GM12878 (cell line): ENCODE measurements at regions not wholly inside any gene's neighbourhood (a gene's known extent, or its start where the extent isn't known, plus 50 kb on each side); places are given as distances from the start of the nearest gene placed in this dataset.

Source experiments
- ATAC-seq: fragments of 200-7000 bp; cut with Tn5 transposase; 3 replicates; pipeline ENCODE4 v1.9.1; 2020; ENCODE audit warnings: mild to moderate bottlenecking, moderate library complexity
- BruUV-seq: library from RNA; stranded (reverse); fragments of 400-500 nt; replicated peaks from 2 replicates; lab custom pipeline; 2021; lab: Mats Ljungman, UMichigan
- CTCF ChIA-PET: fragments of 300-600 bp; sonication (Branson Sonifier 250); formaldehyde crosslinking; extraction: SDS; loops from one replicate; lab custom pipeline; 2021; ENCODE audit warnings: inconsistent platforms; lab: Yijun Ruan, JAX
- POLR2A ChIA-PET: fragments of 350-600 bp; formaldehyde crosslinking; extraction: SDS; loops from one replicate; lab custom pipeline; 2021; ENCODE audit warnings: inconsistent platforms; lab: Charles Lee
- RAD21 ChIA-PET: fragments of 300-600 bp; sonication (Branson Sonifier 250); formaldehyde crosslinking; loops from one replicate; lab custom pipeline; 2023; ENCODE audit warnings: antibody characterized with exemption; ENCODE audit not compliant: unreplicated experiment; lab: Charles Lee
- SMC1A ChIA-PET: fragments of 300-600 bp; sonication (Branson Sonifier 250); formaldehyde crosslinking; loops from one replicate; lab custom pipeline; 2023; ENCODE audit not compliant: unreplicated experiment, uncharacterized antibody; lab: Charles Lee
- DNase-seq: peaks from one replicate; pipeline ENCODE4 v3.0.0-alpha.2; 2011; ENCODE audit warnings: low read depth, low spot score
- FAIRE-seq: peaks from 3 replicates; lab custom pipeline; 2011; peaks lifted over from hg19 to GRCh38; lab: Jason Lieb, UNC
- H2AFZ ChIP-seq: 2 replicates; pipeline ENCODE4 v1.6.0; 2011; ENCODE audit warnings: low read depth, low read length, control low read depth; ENCODE audit not compliant: control insufficient read depth
- H3K27ac ChIP-seq: 2 replicates; pipeline ENCODE4 v1.5.1; 2011; ENCODE audit warnings: control low read depth; ENCODE audit not compliant: control insufficient read depth, insufficient read depth
- H3K27me3 ChIP-seq, 2 experiments: replicated peaks in 1 of 2; 2 replicates each; pipeline versions ENCODE4 v1.6.0 to v1.6.1; 2011; ENCODE audit warnings: low read length in 1 of 2; ENCODE audit not compliant: control insufficient read depth in 2 of 2, insufficient read depth in 2 of 2
- H3K36me3 ChIP-seq, 2 experiments: 2 replicates each; pipeline ENCODE4 v1.5.1; 2011; ENCODE audit warnings: low read length in 1 of 2; ENCODE audit not compliant: control insufficient read depth in 2 of 2, insufficient read depth in 2 of 2
- H3K4me1 ChIP-seq: 2 replicates; pipeline ENCODE4 v1.6.1; 2011; ENCODE audit warnings: mild to moderate bottlenecking, low read length, moderate library complexity, mixed read lengths; ENCODE audit not compliant: control insufficient read depth, insufficient read depth
- H3K4me2 ChIP-seq: 2 replicates; pipeline ENCODE4 v1.6.0; 2011; ENCODE audit warnings: control low read depth; ENCODE audit not compliant: control insufficient read depth, insufficient read depth
- H3K4me3 ChIP-seq: fragments of 200-600 bp; sonication (generic); 2 replicates; pipeline ENCODE4 v1.5.1; 2016
- H3K79me2 ChIP-seq: 2 replicates; pipeline ENCODE4 v1.6.0; 2011; ENCODE audit warnings: low read length; ENCODE audit not compliant: control insufficient read depth, insufficient read depth
- H3K9ac ChIP-seq: 2 replicates; pipeline ENCODE4 v1.8.0; 2011; ENCODE audit warnings: low read length, control low read depth, mixed read lengths; ENCODE audit not compliant: control insufficient read depth, insufficient read depth
- H3K9me3 ChIP-seq: replicated peaks from 3 replicates; pipeline ENCODE4 v1.5.1; 2011; ENCODE audit warnings: mild to moderate bottlenecking, low read length; ENCODE audit not compliant: control insufficient read depth, insufficient read depth
- H4K20me1 ChIP-seq: 2 replicates; pipeline ENCODE4 v1.6.0; 2011; ENCODE audit not compliant: control insufficient read depth, insufficient read depth
- ATF7 ChIP-seq: fragments of 450-650 bp; IDR thresholded peaks from 2 replicates; pipeline ENCODE4 v1.6.1; 2016; ENCODE audit warnings: low read depth, mild to moderate bottlenecking
- CEBPB ChIP-seq, 2 experiments: fragments of 150-350 bp in 1 of 2; IDR thresholded peaks; 2 replicates each; pipeline ENCODE4 v1.6.1; 2012 to 2014; ENCODE audit warnings: low read depth in 2 of 2, low read length in 2 of 2, borderline replicate concordance in 1 of 2, inconsistent platforms in 1 of 2
- CREB1 ChIP-seq: IDR thresholded peaks from 2 replicates; pipeline ENCODE4 v1.6.1; 2012; ENCODE audit warnings: low read depth, mild to moderate bottlenecking, inconsistent platforms
- EGR1 ChIP-seq, 2 experiments: IDR thresholded peaks; 1 replicate in 1 of 2; 2 replicates in 1 of 2; pipeline ENCODE4 v1.6.1; 2011 to 2012; ENCODE audit warnings: low read depth in 2 of 2, low read length in 2 of 2, borderline replicate concordance in 1 of 2, mild to moderate bottlenecking in 1 of 2, moderate library complexity in 1 of 2
- EP300 ChIP-seq, 2 experiments: fragments of 150-350 bp in 1 of 2; IDR thresholded peaks; 2 replicates each; pipeline ENCODE4 v1.6.1; 2011 to 2012; ENCODE audit warnings: low read depth in 2 of 2, low read length in 2 of 2, borderline replicate concordance in 1 of 2, improper control_type of control experiment in 1 of 2, inconsistent platforms in 1 of 2; ENCODE audit not compliant: control insufficient read depth in 1 of 2
- FOXM1 ChIP-seq: IDR thresholded peaks from 2 replicates; pipeline ENCODE4 v1.6.1; 2012; ENCODE audit warnings: low read depth, mild to moderate bottlenecking, inconsistent platforms, low read length, moderate library complexity
- GATAD2B ChIP-seq: fragments of 450-650 bp; conservative IDR thresholded peaks from 2 replicates; pipeline ENCODE4 v1.6.1; 2017; ENCODE audit warnings: low read depth, mild to moderate bottlenecking, moderate library complexity
- KAT2A ChIP-seq: conservative IDR thresholded peaks from 2 replicates; pipeline ENCODE4 v1.6.1; 2011; ENCODE audit warnings: low read depth, low read length; ENCODE audit not compliant: control insufficient read depth
- NFYB ChIP-seq: IDR thresholded peaks from 2 replicates; pipeline ENCODE4 v1.6.1; 2011; ENCODE audit warnings: low read depth, mild to moderate bottlenecking, low read length, improper control_type of control experiment, moderate library complexity; ENCODE audit not compliant: insufficient read depth
- RB1 ChIP-seq: fragments of 450-650 bp; formaldehyde crosslinking; IDR thresholded peaks from 2 replicates; pipeline ENCODE4 v1.6.1; 2017; ENCODE audit warnings: mild to moderate bottlenecking, borderline replicate concordance
- RBBP5 ChIP-seq: fragments of 200-600 bp; sonication (generic); conservative IDR thresholded peaks from 2 replicates; pipeline ENCODE4 v1.6.1; 2016
- YBX1 ChIP-seq: fragments of 450-650 bp; IDR thresholded peaks from 2 replicates; pipeline ENCODE4 v1.6.1; 2016; ENCODE audit warnings: antibody characterized with exemption
- ZNF217 ChIP-seq: fragments of 450-650 bp; IDR thresholded peaks from 2 replicates; pipeline ENCODE4 v1.6.1; 2017; ENCODE audit warnings: antibody characterized with exemption, mild to moderate bottlenecking
- WGBS: methylation state at CpG from one replicate; pipeline ENCODE4 v1.1.6; 2016; ENCODE audit warnings: low lambda C conversion rate; ENCODE audit not compliant: insufficient replicate concordance, insufficient coverage; ENCODE audit errors: missing lambda C conversion rate; 5-methylcytosine and 5-hydroxymethylcytosine counted together
- in situ Hi-C: fragments of 300-500 bp; cut with MboI; formaldehyde crosslinking; loops from 9 replicates; pipeline ENCODE4 v1.14.3; 2018; ENCODE audit warnings: mixed read lengths
- intact Hi-C: fragments of 100-400 bp; cut with micrococcal nuclease; formaldehyde crosslinking; loops from one replicate; pipeline ENCODE4 v1.14.2; 2022; ENCODE audit not compliant: unreplicated experiment

GRCh38 chr3:72568083-72568482 lies 280.2 kb downstream of the SHQ1 start:
- H3K27me3 ChIP-seq: no peaks in the 10 kb centered on the region
- no peaks in the 10 kb centered on the region for H3K79me2 ChIP-seq
- ChIA-PET SMC1A (interaction anchor here (1.2 kb wide), 1 partner anchor 15 kb away, joined by 3 read pairs; no protein-coding TSS in a partner anchor), POLR2A (interaction anchor here (0.6 kb wide), 1 partner anchor 57 kb away, joined by 3 read pairs; no protein-coding TSS in a partner anchor), CTCF (interaction anchor here (1.5 kb wide), 1 partner anchor 251 kb away, joined by 3 read pairs; no protein-coding TSS in a partner anchor), RAD21 (no interaction called here)
- H3K27ac ChIP-seq: no peak overlapping the region
- H3K9me3 ChIP-seq: no peaks in the 10 kb centered on the region
- no peak overlapping the region for H3K4me2 ChIP-seq
- TF ChIP-seq CEBPB (IDR thresholded peaks at IDR 0.05; ENCODE audit: borderline replicate concordance in 1 of 2, low read depth in 2 of 2, low read length in 2 of 2): no peak
- TF ChIP-seq NFYB: no peak
- no peak for TF ChIP-seq CREB1
- TF ChIP-seq KAT2A: no peak
- TF ChIP-seq ZNF217: no peak
- TF ChIP-seq YBX1: no peak
- no peak for TF ChIP-seq GATAD2B
- TF ChIP-seq ATF7: no peak
- TF ChIP-seq EP300 (IDR thresholded peaks at IDR 0.05; ENCODE audit: borderline replicate concordance in 1 of 2, control insufficient read depth in 1 of 2, low read depth in 2 of 2, low read length in 2 of 2): no peak
- no peak for TF ChIP-seq FOXM1
- no peak for TF ChIP-seq EGR1 (IDR thresholded peaks at IDR 0.05; ENCODE audit: borderline replicate concordance in 1 of 2, low read depth in 2 of 2, low read length in 2 of 2)
- no peak for TF ChIP-seq RB1
- TF ChIP-seq RBBP5: no peak
- WGBS: 62% methylated on average over 11 of the region's 11 CpGs
- no peaks in the 10 kb centered on the region for H3K4me1 ChIP-seq
- no peak overlapping the region for H3K4me3 ChIP-seq
- in situ Hi-C loops: no loop called here
- DNase-seq (no peak), FAIRE-seq (no peak), ATAC-seq (no peak)
- no TSS peak for BruUV-seq
- H2AFZ ChIP-seq: no peak overlapping the region
- intact Hi-C loops: no loop called here
- H3K9ac ChIP-seq: no peak overlapping the region
- no peaks in the 10 kb centered on the region for H3K36me3 ChIP-seq
- H4K20me1 ChIP-seq: no peaks in the 10 kb centered on the region
